Ascending aorta (tissue), 2 donors: ENCODE measurements at regions not wholly inside any gene's neighbourhood (a gene's known extent, or its start where the extent isn't known, plus 50 kb on each side); places are given as distances from the start of the nearest gene placed in this dataset.

Experiments used
- DNase-seq, 2 donors: peaks; one replicate each; pipeline ENCODE4 v3.0.0-alpha.2; 2019; ENCODE audit warnings: low spot score in 2 of 2
- H3K27ac ChIP-seq, 2 donors: fragments of 200-600 bp; sonication (generic); one replicate each; pipeline ENCODE4 v1.5.1; 2016 to 2017; ENCODE audit warnings: mild to moderate bottlenecking in 1 of 2
- H3K27me3 ChIP-seq: fragments of 200-600 bp; sonication (generic); one replicate; pipeline ENCODE4 v1.5.1; 2017
- H3K36me3 ChIP-seq, 2 donors: fragments of 200-600 bp; sonication (generic); one replicate each; pipeline ENCODE4 v1.5.1; 2016
- H3K4me1 ChIP-seq, 2 donors: fragments of 200-600 bp; sonication (generic); one replicate each; pipeline ENCODE4 v1.5.1; 2016 to 2017; ENCODE audit warnings: mild to moderate bottlenecking in 1 of 2
- H3K4me3 ChIP-seq, 2 donors: fragments of 200-600 bp; sonication (generic); one replicate each; pipeline ENCODE4 v1.5.1; 2016 to 2017; ENCODE audit warnings: mild to moderate bottlenecking in 1 of 2
- H3K9me3 ChIP-seq, 2 donors: fragments of 200-600 bp; sonication (generic); one replicate each; pipeline ENCODE4 v1.5.1; 2016
- CTCF ChIP-seq, 3 experiments: fragments of 200-600 bp in 2 of 3; fragments of 450-650 bp in 1 of 3; sonication (generic) in 2 of 3; IDR thresholded peaks; one replicate each; pipeline ENCODE4 v1.5.1; 2016 to 2019; ENCODE audit warnings: antibody characterized with exemption in 3 of 3, mild to moderate bottlenecking in 1 of 3, moderate library complexity in 1 of 3
- intact Hi-C: fragments of 100-400 bp; cut with DNase I; formaldehyde crosslinking; loops from one replicate; pipeline ENCODE4 v1.15.1; 2023

- DNase-seq: no peak
- H3K4me3 ChIP-seq: no peak overlapping the region
- no peak overlapping the region for H3K27ac ChIP-seq
- no peaks in the 10 kb centered on the region for H3K36me3 ChIP-seq
- H3K9me3 ChIP-seq: no peaks in the 10 kb centered on the region
- TF ChIP-seq CTCF (IDR thresholded peaks at IDR 0.05): no peak
- intact Hi-C loops: no loop called here
- no peaks in the 10 kb centered on the region for H3K4me1 ChIP-seq
- no peaks in the 10 kb centered on the region for H3K27me3 ChIP-seq
Measured at GRCh38 chr1:166273618-166274017, 106.8 kb upstream of the FAM78B start.

GRCh38 chr1:166282391-166283137 lies 115.8 kb upstream of the FAM78B start:
- Histone ChIP-seq H3K4me1 (no peaks in the 10 kb centered on the region), H3K27me3 (no peaks in the 10 kb centered on the region), H3K36me3 (no peaks in the 10 kb centered on the region), H3K4me3 (no peak overlapping the region), H3K27ac (no peak overlapping the region), H3K9me3 (no peaks in the 10 kb centered on the region)
- no peak for DNase-seq
- intact Hi-C loops: no loop called here
- no peak for TF ChIP-seq CTCF (IDR thresholded peaks at IDR 0.05)

- intact Hi-C loops: no loop called here
- no peak overlapping the region for H3K27ac ChIP-seq
Measured at GRCh38 chr1:166283190-166283589, 116.4 kb upstream of the FAM78B start.

GRCh38 chr1:166283600-166283999 lies 116.8 kb upstream of the FAM78B start:
- H3K9me3 ChIP-seq: no peaks in the 10 kb centered on the region
- no peak overlapping the region for H3K4me3 ChIP-seq
- no peak overlapping the region for H3K27ac ChIP-seq
- H3K36me3 ChIP-seq: no peaks in the 10 kb centered on the region
- intact Hi-C loops: no loop called here
- no peaks in the 10 kb centered on the region for H3K4me1 ChIP-seq
- TF ChIP-seq CTCF (IDR thresholded peaks at IDR 0.05): no peak
- DNase-seq: no peak
- no peaks in the 10 kb centered on the region for H3K27me3 ChIP-seq

More at GRCh38 chr1:166283190-166283589, 116.4 kb upstream of the FAM78B start:
- Histone ChIP-seq H3K27me3 (no peaks in the 10 kb centered on the region), H3K4me3 (no peak overlapping the region), H3K9me3 (no peaks in the 10 kb centered on the region), H3K36me3 (no peaks in the 10 kb centered on the region), H3K4me1 (no peaks in the 10 kb centered on the region)
- TF ChIP-seq CTCF (IDR thresholded peaks at IDR 0.05): no peak
- DNase-seq: no peak

- H3K27me3 ChIP-seq: no peaks in the 10 kb centered on the region
- H3K4me3 ChIP-seq: no peak overlapping the region
- no peak for TF ChIP-seq CTCF (IDR thresholded peaks at IDR 0.05)
- DNase-seq: no peak
- H3K4me1 ChIP-seq: no peaks in the 10 kb centered on the region
- no peak overlapping the region for H3K27ac ChIP-seq
- no peaks in the 10 kb centered on the region for H3K36me3 ChIP-seq
- no peaks in the 10 kb centered on the region for H3K9me3 ChIP-seq
- intact Hi-C loops: no loop called here
Measured at GRCh38 chr1:166289309-166290050, 122.7 kb upstream of the FAM78B start.
